ENCODE measurements at regions not wholly inside any gene's neighbourhood (a gene's known extent, or its start where the extent isn't known, plus 50 kb on each side); places are given as distances from the start of the nearest gene placed in this dataset.

DNA sequence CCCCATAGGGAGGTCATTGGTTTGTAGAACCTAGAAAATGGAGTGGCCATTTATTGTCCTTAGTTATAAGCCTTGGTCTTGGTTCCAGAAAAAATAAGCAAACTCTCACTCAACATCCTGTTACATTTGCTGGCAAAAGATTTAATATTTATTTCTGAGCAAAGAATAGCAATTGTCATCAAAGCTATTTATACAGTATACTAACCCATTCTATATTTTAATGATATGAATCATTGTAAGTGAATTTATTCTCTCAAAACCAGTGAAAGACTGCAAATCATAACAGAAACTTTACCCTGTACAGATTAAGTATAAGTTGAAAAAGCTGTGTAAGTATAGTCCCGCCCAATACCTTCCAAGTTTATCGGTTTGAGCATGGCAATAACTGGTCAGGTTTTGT is 364.4 kb downstream of the CD109 start:
- TF ChIP-seq PRPF4 (IDR thresholded peaks at IDR 0.05; ENCODE audit: insufficient read depth, low read depth, low read length, poor library complexity, severe bottlenecking): no peak
- TF ChIP-seq MYC (IDR thresholded peaks at IDR 0.05; ENCODE audit: low read depth, low read length): no peak
- TF ChIP-seq MYC (CRISPR knock-in tag; IDR thresholded peaks at IDR 0.05; ENCODE audit: borderline replicate concordance, low read depth): no peak
- TF ChIP-seq, protein P1, sequence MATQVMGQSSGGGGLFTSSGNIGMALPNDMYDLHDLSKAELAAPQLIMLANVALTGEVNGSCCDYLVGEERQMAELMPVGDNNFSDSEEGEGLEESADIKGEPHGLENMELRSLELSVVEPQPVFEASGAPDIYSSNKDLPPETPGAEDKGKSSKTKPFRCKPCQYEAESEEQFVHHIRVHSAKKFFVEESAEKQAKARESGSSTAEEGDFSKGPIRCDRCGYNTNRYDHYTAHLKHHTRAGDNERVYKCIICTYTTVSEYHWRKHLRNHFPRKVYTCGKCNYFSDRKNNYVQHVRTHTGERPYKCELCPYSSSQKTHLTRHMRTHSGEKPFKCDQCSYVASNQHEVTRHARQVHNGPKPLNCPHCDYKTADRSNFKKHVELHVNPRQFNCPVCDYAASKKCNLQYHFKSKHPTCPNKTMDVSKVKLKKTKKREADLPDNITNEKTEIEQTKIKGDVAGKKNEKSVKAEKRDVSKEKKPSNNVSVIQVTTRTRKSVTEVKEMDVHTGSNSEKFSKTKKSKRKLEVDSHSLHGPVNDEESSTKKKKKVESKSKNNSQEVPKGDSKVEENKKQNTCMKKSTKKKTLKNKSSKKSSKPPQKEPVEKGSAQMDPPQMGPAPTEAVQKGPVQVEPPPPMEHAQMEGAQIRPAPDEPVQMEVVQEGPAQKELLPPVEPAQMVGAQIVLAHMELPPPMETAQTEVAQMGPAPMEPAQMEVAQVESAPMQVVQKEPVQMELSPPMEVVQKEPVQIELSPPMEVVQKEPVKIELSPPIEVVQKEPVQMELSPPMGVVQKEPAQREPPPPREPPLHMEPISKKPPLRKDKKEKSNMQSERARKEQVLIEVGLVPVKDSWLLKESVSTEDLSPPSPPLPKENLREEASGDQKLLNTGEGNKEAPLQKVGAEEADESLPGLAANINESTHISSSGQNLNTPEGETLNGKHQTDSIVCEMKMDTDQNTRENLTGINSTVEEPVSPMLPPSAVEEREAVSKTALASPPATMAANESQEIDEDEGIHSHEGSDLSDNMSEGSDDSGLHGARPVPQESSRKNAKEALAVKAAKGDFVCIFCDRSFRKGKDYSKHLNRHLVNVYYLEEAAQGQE (IDR thresholded peaks at IDR 0.05; ENCODE audit: borderline replicate concordance): no peak
- TF ChIP-seq, protein P1 (CRISPR knock-in tag; IDR thresholded peaks at IDR 0.05; ENCODE audit: low read depth): no peak
- no peak for TF ChIP-seq TEAD4 (IDR thresholded peaks at IDR 0.05; ENCODE audit: low read length)
- TF ChIP-seq TEAD4 (CRISPR knock-in tag; IDR thresholded peaks at IDR 0.05; ENCODE audit: borderline replicate concordance): no peak
- no peak for TF ChIP-seq EZH2 (IDR thresholded peaks at IDR 0.05; ENCODE audit: borderline replicate concordance, low read depth, low read length)
- TF ChIP-seq PHB (CRISPR knock-in tag; IDR thresholded peaks at IDR 0.05): no peak
- TF ChIP-seq POLR2A (conservative IDR thresholded peaks at IDR 0.05): no peak

Measured in K562 (cell line).